Fibroblast of lung (primary cell): ENCODE measurements at regions not wholly inside any gene's neighbourhood (a gene's known extent, or its start where the extent isn't known, plus 50 kb on each side); places are given as distances from the start of the nearest gene placed in this dataset.

ENCODE experiments used
- EZH2 ChIP-seq: IDR thresholded peaks from 2 replicates; pipeline ENCODE4 v1.5.1; 2012; ENCODE audit warnings: low read length, control low read depth, mild to moderate bottlenecking; ENCODE audit errors: missing control alignments
- TF ChIP-seq, protein P1 (sequence below), 2 donors: IDR thresholded peaks in 1 of 2; conservative IDR thresholded peaks in 1 of 2; 1 replicate in 1 of 2; 2 replicates in 1 of 2; pipeline ENCODE4 v1.5.1; 2011 to 2012; ENCODE audit warnings: low read length in 2 of 2, control low read depth in 1 of 2, inconsistent platforms in 1 of 2, low read depth in 1 of 2, mild to moderate bottlenecking in 1 of 2

DNA sequence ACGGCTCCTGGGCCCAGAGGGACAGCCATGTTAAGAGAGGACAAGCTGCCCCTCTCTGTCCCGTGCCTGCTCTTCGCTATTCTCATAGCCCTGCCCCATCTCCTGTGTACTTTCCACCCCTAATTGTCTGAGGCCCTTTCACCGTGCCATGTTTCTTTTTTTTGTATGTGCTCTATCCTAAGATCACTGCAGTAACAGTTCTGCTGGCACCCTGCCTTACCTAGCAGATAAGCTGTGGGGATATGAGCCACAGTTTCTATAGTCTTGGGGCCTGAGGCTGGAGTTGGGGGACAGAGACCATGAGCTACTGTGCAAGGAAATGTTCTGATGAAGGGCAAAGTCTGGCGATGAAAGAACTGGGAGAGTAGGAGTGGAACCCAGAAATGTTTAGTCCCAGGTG lies 269.5 kb upstream of the CITED2 start:
- TF ChIP-seq, protein P1, sequence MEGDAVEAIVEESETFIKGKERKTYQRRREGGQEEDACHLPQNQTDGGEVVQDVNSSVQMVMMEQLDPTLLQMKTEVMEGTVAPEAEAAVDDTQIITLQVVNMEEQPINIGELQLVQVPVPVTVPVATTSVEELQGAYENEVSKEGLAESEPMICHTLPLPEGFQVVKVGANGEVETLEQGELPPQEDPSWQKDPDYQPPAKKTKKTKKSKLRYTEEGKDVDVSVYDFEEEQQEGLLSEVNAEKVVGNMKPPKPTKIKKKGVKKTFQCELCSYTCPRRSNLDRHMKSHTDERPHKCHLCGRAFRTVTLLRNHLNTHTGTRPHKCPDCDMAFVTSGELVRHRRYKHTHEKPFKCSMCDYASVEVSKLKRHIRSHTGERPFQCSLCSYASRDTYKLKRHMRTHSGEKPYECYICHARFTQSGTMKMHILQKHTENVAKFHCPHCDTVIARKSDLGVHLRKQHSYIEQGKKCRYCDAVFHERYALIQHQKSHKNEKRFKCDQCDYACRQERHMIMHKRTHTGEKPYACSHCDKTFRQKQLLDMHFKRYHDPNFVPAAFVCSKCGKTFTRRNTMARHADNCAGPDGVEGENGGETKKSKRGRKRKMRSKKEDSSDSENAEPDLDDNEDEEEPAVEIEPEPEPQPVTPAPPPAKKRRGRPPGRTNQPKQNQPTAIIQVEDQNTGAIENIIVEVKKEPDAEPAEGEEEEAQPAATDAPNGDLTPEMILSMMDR (conservative IDR thresholded peaks at IDR 0.05 in 1 of 2, IDR thresholded peaks at IDR 0.05 in 1 of 2; ENCODE audit: low read depth in 1 of 2, low read length in 2 of 2) = no peak
- TF ChIP-seq EZH2 = no peak
